OCI-LY1 (cell line): ENCODE measurements at regions not wholly inside any gene's neighbourhood (a gene's known extent, or its start where the extent isn't known, plus 50 kb on each side); places are given as distances from the start of the nearest gene placed in this dataset.

Experiments
- EZH2 ChIP-seq: fragments of 200-600 bp; sonication (generic), shearing (Covaris generic); IDR thresholded peaks from 2 replicates; pipeline ENCODE4 v1.8.0; 2017; ENCODE audit warnings: borderline replicate concordance, mixed run types, mild to moderate bottlenecking, antibody characterized with exemption, low read length, moderate library complexity, mixed read lengths
- TF ChIP-seq, protein P1 (sequence below): fragments of 200-600 bp; sonication (generic), shearing (Covaris generic); IDR thresholded peaks from 2 replicates; pipeline ENCODE4 v1.5.1; 2017; ENCODE audit warnings: mild to moderate bottlenecking, antibody characterized with exemption, low read length, moderate library complexity, mixed read lengths

DNA sequence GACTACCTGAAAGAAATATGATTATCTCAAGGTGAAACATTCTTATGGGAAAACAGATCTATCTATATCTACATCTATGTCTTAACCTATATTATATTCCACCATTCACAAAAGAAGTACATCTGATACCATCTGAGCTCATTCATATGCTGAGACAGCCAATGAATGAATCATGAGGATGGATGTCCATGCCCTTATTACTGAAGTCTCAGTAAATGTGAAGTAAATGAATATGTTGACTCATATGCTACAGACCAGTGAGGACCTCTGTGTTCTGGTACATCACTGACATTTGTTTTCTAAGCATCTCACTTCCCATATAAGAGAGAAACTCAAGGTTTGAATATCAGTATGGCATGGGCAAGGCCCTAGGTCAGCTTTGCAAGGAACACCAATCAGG lies 311.2 kb upstream of the TMC3 start:
- TF ChIP-seq, protein P1, sequence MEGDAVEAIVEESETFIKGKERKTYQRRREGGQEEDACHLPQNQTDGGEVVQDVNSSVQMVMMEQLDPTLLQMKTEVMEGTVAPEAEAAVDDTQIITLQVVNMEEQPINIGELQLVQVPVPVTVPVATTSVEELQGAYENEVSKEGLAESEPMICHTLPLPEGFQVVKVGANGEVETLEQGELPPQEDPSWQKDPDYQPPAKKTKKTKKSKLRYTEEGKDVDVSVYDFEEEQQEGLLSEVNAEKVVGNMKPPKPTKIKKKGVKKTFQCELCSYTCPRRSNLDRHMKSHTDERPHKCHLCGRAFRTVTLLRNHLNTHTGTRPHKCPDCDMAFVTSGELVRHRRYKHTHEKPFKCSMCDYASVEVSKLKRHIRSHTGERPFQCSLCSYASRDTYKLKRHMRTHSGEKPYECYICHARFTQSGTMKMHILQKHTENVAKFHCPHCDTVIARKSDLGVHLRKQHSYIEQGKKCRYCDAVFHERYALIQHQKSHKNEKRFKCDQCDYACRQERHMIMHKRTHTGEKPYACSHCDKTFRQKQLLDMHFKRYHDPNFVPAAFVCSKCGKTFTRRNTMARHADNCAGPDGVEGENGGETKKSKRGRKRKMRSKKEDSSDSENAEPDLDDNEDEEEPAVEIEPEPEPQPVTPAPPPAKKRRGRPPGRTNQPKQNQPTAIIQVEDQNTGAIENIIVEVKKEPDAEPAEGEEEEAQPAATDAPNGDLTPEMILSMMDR = no peak
- TF ChIP-seq EZH2 = no peak
